NCI-H1436 (cell line): ENCODE measurements at regions not wholly inside any gene's neighbourhood (a gene's known extent, or its start where the extent isn't known, plus 50 kb on each side); places are given as distances from the start of the nearest gene placed in this dataset.

Experiments
- DNase-seq: peaks from one replicate; lab custom pipeline; 2025; lab: John Stamatoyannopoulos, UW

DNA sequence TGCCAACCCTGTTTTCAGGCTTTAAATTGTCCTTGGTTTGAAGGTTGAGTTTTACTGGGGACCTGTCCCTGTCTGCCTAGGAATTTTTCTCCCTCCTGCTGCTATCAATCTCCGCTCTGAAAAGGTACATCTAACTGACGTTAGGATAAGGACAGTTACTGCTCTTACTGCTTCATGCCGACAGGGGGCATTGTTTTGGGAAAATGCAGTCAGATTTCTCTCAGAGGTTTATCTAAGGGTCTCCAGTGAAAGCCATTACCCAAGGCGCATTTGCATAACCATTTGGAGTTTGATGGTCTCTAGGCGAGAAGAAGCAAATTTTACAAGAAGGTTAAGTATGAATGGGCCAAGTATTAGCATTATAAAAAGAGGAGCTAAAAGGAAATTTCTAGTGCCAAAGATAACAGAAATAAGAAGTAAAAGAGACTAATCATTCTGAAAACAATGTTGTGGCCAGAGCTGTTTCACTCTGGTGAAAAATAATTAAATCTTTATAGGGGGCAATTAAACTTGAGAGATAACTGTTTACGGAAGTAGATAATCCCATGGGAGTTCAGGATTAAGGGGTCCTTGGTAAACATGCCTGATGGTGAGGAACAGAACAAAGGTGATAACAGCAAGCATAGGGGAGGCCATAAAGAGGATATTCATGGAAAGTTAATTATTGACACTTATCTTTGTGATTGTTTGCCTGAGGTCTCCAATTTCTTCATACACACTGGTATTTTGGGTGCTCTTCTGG lies 605.0 kb downstream of the MTRR start:
- DNase-seq = no peak

DNA sequence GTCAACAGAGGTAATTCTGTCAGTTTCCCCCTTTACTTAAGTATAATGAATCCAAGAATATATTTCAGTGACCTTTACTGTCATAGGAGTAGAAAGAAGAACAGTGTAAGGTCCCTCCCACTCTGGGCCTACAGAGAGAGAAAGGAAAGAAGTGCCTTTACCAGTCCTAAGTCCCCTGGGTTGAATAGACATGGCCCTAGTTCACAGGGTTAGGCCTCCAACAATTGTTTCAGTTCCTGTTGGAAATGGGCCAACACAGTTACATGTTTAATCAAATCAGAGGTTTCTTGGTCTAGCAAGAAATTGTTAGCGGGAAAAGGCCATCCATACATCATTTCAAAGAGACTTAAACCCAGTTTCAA lies 605.6 kb downstream of the MTRR start:
- no peak for DNase-seq

DNA sequence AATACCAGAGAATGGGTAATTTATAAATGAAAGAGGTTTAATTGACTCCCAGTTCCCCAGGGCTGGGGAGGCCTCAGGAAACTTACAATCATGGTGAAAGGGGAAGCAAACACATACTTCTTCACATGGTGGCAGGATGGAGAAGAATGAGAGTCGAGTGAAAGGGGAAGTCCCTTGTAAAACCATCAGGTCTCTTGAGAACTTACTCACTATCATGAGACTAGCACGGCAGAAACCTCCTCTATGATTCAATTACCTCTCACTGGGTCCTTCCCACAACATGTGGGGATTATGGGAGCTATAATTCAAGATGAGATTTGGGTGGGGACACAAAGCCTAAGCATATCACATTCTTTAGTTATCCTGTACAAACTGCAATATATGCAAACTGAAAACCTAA lies 609.4 kb downstream of the MTRR start:
- DNase-seq = no peak

DNA sequence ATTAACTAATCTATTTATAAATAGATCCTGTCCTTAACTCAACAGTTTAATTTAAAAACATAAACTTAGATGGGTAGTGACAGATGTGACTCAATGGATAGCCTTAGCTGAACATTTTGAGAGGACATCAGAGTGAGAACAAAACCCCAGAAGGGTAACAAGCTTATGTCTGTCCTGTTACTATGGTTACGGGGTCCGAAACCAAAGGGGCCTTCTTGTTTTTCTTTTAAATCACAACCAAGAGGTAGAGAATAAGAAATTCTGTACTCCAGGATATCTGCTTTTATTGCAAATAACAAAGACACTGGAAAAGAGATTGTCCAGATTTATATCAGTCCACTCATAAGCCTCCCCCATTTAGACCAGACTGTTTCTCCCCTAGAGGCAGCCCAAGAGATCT lies 612.1 kb downstream of the MTRR start:
- DNase-seq = no peak

DNA sequence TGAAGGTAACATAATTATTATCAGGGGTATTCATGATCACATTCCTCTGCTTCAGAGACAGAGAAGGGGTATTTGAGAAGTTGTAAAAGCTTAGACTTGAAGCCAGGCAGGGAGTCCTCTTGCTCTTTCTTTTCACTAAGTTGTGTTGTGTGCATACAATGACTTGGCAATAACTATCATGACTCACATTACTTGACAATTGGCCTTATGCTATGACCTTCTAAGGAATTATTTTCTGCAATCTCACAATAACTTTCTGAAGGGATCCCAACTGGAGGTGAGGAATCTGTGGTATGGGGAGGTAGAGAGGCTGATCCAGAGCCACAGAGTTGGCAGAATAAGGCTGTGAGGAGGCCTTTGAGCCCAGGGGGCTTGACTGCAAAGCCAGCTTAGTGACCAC lies 622.3 kb downstream of the MTRR start:
- no peak for DNase-seq

DNA sequence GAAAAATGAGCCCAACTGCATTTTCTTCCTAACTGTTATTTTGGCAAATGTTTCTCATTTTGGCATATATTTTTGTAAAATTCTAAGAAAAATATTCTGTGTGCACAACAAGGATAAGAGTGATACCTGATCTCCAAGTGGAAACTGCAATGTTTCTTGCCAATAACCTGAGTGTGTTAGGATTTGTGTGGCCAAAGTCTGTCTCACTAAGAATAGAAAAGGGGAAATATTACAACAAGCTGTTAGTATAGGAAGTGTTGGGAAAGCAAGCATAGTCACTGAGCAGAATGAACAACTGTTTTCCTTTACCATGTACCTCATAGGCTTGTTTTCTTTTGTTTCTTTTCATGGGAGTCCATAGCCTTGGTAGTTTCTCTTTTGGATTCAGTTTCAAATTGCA lies 624.2 kb downstream of the MTRR start:
- no peak for DNase-seq

DNA sequence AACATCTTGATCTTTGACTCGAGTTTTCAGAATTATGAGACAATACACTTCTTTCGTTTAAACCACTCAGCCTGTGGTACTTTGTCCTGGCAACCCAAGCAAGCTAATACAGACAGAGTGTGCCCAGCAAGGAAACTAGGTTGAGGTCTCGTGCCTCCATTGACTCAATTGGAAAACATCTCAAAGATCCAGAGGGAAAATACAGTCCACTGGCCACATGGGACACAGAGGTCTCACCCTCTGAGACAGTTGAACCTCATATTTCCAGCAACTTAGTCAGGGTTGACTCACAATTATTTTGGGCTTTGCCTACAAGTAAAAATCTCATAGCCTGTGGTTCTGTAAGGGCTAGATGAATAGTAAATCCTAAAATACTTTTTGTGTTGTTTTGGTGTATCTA lies 631.5 kb downstream of the MTRR start:
- DNase-seq = no peak

DNA sequence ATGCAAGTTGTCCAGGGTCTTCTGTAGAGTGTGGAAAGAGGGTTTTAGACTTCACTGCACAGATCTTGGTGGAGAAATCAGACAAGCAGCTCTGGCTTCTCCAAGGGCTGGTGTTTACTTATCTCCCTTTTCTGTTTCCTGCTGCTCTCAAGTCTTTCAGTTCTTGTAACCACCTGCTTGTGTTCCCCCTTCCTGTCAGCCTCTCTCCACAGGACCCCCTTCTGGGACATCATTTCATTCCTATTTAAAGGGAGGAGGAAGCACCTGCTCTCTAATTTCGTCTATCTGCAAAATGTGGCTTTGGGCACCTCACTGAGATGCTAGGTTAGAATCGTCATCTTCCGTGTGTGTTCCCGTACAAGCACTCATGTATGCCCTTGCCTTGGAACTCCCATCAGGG lies 636.2 kb downstream of the MTRR start:
- DNase-seq = no peak

DNA sequence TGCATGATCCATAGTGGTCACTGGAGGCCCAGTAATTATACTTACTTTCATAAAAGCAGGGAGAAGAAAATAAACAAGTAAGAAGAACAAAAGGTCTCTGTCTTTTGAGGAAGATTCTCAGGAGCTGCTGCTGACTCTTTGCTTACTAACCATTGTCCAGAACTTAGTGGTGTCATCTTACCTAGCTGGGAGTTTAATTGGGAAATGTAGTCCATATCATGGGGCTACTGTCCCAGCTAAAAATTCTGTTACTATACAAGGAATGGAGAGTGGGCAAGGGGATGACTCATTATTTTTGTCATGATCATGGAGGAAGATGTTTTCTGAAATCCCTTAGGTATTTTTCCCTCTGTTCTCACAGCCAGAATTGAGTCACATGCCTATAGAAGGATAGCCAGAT lies 639.3 kb downstream of the MTRR start:
- no peak for DNase-seq

DNA sequence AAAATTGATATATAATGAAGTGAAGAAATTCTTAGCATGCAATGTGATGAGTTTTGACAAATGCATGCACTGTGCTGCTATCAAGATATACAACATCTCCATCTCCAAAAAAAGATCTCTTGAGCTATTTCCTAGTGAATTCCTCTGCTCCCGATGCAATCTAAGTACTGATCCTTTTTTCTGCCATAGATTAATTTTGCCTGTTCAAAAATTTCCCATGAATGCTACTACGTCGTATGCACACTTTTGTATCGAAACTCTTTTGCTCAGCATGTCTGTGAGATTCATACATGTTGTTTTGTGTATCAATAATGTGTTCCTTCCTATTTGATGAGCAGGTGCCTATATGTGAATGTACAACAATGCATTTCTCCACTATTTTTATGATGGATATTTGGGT lies 647.4 kb downstream of the MTRR start:
- no peak for DNase-seq

DNA sequence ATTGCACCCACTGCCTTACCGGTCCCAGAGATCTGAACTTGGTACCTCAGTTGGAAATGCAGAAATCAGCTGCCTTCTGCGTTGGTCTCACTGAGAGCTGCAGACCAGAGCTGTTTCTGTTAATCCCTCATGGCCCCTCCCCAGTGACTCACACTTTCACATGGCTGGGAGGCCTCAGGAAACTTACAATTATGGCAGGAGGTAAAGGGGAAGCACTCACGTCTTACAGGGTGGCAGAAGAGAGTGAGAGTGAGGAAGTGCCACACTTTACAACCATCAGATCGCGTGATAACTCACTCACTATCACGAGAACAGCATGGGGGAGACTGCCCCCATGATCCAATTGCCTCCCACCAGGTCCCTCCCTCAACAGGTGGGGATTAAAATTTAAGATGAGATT lies 648.5 kb downstream of the MTRR start:
- DNase-seq = no peak

DNA sequence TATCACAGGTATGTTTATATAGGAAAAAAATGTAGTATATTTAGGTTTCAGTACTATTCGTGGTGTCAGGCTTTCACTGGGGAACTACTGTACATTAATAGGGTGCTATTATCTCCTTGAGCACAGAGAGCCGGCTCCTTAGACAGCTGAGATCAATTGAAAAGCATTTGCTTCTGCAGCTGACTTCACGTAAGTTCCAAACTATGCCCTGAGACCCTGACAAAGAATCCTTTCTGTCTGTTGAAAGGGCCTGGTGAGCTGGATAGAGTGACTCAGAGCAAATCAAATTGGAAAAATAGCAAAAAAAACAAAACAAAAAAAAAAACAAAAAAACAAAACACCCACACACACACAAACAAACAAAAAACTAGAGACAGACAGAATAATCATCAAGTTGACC lies 652.0 kb downstream of the MTRR start:
- no peak for DNase-seq

DNA sequence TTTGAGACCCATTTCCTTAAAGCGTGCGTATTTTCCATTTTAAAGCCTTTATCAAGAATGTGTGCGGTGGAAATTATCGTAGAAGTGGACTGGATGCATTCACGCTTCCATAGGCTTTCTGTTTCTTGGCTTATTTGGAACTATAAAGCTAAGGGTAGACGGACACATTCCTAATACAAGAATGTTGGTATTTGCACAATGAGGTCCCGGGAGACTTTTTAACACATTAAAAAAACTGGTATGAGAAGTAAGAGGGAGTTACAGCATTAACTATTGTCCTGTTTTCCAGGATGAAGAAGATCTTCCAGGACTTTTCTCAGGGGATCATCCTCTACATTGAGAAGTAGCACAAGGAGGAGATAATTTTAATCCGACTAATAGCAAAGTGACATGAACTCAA lies 653.0 kb downstream of the MTRR start:
- DNase-seq = no peak

DNA sequence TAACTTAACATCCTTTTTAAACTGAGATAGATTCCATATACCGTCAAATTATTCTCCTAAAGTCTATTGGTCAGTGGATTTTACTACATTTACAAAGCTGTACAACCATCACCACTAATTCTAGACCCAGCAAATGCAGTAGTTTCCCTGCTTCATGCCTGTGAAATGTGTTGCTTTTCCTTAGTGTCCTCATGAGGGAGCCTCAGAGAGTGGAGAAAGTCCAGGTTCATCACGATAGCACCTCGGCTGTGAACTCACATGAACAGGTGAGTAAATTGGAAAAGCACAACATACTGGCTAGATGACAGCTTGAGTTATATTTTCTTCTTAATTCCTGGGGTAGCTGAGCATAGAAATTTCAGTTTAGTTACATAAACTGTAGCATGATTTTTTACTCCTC lies 653.7 kb downstream of the MTRR start:
- DNase-seq = no peak

DNA sequence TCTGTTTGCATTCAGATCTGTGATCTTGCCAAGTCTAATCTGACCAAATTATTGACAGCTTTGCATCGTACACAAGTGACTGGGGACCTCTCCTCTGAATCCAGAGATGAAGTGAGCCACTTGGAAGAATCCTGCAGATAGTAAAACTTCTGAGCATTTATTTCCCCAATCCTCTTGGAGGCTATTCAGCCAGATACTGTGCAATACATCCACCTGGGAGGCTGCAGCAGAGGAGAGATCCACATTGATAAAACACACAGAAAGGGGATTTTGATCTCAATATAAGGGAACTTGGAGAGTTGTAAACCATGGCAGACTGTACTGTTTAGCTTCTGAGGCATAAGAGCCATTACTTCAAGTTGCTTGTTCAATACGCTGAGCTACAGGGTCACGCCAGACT lies 654.6 kb downstream of the MTRR start:
- no peak for DNase-seq

DNA sequence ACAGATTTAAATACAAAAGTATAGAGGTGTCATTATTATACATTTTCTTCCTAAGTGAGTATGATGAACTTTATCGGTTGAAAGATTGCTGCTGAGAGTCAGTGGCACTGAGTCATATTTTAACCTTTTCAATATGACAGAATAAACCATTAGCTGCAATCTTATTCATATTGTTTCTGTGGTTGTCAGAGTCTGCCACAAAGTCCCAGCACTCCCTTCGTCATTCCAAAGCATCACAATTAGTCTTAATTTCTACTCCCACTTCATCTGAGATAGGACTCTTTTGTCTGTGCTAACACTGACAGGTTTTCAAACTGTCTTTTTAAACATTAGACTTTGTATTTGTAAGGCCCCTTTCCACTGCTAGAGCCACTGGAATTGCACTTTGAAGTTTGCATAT lies 656.9 kb downstream of the MTRR start:
- no peak for DNase-seq

DNA sequence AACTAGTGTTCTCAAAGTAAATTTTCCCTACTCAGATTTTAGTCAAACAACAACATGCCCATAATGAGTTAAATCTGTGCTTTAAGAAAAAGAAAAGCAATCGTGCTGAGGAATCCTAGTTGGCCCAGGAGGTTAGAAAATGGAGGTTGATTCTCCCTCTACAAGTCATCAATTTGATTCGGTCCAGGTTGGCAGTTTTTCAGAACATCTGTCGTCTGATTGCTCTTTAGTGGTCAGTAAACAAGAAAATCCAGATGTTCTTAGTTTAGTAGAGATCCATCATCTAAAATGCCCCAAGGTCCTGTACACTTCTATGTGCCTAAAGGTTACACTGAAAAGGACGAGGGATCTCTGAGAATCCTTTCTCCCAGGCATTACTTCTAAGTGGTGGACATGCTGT lies 659.2 kb downstream of the MTRR start:
- DNase-seq = no peak

DNA sequence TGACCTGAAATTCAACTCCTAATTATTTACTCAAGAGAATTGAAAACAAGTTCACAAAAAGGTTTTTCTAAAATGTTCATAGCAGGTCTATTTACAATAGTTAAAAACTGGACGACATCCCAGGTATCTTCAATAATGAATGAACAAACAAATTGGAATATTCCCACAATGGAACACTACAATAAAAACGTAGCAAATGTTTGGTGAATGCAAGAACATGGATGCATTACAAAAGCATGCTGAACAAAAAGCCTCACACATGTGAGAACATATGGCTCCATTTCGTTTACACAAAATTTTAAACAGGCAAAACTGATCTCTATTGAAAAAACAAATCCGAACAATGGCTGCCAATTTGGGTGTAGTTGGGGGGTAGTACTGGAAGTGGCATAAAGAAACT lies 669.9 kb downstream of the MTRR start:
- DNase-seq = no peak

DNA sequence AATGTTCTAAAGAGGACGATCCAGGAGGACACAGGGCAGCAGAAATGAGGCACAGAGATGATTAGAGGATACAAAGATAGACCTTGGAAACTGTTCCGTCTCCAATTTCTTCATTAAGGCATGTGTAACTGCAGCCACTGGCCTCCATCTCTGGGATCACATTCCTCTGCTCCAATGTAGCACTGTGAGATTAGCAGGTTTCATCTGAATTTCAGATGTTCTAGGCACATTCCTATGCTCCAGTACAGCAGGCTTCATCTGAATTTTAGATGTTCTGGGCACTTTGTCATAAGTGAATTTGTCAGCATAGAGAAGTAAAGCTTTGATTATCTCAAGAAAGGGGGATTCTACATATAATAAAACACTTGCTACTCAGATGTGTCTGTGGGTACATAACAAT lies 671.4 kb downstream of the MTRR start:
- DNase-seq = no peak

DNA sequence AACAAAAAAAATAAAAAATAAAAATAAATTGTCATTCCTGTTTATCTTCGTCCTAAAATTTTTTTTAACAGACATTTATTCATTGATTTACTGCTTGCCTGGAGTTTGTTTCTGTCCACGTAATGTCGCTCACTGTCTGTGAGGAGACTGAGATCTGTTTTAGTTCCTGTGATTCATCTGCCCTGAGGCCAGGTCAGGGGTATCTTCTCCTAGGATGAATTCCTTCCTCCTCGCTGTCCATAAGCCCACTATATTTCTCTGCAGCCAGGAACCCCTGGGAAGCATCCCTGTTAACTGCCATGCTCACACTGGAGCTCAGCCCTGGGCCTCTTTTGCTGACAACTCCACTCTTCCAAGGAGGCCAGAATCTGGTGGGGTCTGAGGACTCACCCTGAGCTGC lies 682.0 kb downstream of the MTRR start:
- DNase-seq = no peak

DNA sequence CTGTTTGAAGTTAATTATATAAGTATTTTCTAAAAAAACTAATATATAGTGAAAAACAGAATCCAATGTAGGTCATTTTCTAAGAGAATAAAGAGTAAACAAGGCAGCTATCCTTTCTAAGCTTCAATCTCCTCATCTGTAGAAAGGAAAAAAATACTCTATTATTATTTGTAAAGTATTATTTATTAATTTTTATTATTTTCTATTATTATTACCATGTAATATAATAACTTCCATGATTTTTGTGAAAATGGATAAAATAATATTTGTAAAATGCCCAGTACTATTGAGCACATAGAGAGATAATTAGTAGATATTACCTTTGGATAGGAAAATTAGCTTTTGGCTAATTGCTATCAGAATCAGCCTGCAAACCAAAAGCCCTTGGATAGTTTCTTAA lies 684.4 kb downstream of the MTRR start:
- no peak for DNase-seq

DNA sequence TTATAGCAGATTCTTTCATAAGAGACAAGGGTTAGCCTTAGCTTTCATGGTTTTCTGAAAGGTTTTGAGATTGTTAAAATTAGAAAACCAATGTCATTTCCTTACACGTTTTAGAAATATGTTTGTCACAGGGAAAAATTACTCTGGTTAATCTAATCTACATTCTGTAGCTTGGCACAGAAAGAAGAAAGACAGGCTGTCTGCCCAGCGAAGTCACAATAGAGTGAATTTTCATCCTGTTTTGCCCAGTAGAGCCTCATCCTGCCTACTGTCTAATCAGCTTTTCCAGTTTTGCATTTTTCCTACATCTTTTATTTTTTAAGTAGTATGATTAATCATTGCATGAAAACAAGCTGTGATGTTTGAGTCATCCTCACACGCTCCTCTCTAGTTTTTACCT lies 688.8 kb downstream of the MTRR start:
- DNase-seq = no peak

DNA sequence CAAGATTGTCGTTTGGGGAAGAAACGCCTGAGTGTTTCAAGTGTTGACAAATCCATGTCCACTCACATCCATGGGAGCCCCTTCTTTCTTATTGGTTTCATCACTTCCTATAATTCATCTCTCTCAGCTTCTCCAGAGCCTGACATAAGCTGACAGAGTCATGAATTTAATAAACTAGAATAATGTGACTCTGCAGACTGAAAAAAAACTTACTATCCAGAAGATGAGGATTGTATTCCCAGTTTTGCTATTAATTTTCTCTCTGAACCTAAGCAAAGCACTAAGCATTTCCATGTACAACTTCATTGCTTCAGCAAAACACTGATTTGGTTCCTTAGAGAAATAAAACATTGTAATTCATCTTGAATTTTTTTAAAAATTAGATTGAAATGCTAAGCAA lies 691.8 kb downstream of the MTRR start:
- no peak for DNase-seq

DNA sequence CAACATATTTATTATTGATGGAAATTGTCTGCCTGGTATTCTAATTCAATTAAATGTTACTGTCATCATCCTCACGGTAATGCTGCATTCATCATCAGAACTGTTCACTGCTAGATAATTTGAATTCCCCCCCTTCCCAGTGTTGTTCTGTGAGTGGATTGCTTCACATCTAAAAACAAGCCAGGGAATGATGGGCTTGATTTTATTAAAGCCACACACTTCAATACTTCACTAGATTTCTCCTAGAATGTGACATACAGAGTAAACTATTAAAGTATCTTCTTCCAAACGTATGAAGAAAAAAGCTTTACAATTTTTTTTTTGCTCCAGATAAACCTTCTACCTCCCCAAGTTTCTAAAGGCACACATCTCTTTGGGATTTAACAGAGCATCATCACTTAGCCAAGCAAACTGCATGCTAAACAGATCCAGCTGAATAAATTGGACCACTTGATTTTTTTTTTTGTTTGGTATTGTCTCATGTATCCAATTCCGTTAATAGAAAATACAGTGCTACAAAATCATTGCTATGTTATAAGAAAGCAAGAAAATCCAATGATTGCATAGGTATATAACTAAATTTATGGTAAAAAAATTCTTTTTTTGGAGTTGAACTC lies 692.4 kb downstream of the MTRR start:
- no peak for DNase-seq
